ENCODE measurements at regions not wholly inside any gene's neighbourhood (a gene's known extent, or its start where the extent isn't known, plus 50 kb on each side); places are given as distances from the start of the nearest gene placed in this dataset.

DNA sequence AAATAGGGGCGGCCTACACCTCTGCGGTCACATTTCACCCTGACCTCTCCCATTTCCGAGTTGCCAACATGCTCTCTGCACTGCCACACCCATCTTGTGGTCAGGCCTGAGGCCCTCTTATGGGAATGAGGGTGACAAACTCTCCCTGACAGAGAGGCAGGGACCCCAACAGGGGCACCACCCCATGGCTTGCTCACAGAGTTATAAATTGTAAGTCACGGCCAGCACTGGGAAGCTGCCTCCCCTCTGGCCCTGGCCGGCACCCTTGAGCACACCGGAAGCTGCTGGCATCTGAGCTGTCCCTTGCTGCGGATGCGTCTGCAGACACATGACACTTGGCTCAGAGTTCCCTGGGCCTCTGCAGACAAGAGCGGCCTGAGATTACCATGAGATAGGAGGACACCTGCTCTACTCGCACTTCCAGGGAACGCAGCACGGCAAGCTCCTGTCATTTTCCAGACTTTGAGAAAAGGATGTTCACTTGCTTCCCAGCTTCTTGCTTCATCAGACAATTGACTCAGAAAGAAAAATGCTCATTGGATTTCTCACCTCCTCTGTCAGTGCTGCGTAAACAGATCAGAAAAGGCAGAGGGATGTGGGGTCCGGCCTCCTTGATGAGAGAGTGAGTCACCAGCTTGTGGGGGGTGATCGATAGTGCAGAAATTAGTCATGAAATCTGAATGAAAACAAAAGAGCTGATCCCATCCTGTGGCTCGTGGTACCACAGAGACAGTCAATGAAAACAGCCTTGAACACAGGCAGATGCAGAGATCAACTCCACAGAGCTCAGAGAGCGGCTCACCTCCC lies 269.8 kb downstream of the SYK start:
- WGBS, 2 donors (ENCODE audit: low coverage in 1 of 2): 72 to 90% methylated on average over 2 to 9 of the region's 17 CpGs
- no peak for ATAC-seq
- Histone ChIP-seq H3K36me3 (no peaks in the 10 kb centered on the region), H3K4me1 (peaks cover 0 to 30% (median 5%) of the 10 kb centered on the region in 3 donors), H3K9me3 (no peaks in the 10 kb centered on the region), H3K27ac (no peak overlapping the region), H3K27me3 (no peaks in the 10 kb centered on the region), H3K4me3 (no peak overlapping the region)
- TF ChIP-seq POLR2AphosphoS5 (IDR thresholded peaks at IDR 0.05): no peak

- no peak overlapping the region for H3K27ac ChIP-seq
- H3K9me3 ChIP-seq: no peaks in the 10 kb centered on the region
- no peak for TF ChIP-seq POLR2AphosphoS5 (IDR thresholded peaks at IDR 0.05)
- TF ChIP-seq EP300 (IDR thresholded peaks at IDR 0.05): no peak
- TF ChIP-seq, protein P1, sequence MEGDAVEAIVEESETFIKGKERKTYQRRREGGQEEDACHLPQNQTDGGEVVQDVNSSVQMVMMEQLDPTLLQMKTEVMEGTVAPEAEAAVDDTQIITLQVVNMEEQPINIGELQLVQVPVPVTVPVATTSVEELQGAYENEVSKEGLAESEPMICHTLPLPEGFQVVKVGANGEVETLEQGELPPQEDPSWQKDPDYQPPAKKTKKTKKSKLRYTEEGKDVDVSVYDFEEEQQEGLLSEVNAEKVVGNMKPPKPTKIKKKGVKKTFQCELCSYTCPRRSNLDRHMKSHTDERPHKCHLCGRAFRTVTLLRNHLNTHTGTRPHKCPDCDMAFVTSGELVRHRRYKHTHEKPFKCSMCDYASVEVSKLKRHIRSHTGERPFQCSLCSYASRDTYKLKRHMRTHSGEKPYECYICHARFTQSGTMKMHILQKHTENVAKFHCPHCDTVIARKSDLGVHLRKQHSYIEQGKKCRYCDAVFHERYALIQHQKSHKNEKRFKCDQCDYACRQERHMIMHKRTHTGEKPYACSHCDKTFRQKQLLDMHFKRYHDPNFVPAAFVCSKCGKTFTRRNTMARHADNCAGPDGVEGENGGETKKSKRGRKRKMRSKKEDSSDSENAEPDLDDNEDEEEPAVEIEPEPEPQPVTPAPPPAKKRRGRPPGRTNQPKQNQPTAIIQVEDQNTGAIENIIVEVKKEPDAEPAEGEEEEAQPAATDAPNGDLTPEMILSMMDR (IDR thresholded peaks at IDR 0.05): no peak
- no peak for TF ChIP-seq POLR2A (IDR thresholded peaks at IDR 0.05)
- no peaks in the 10 kb centered on the region for H3K27me3 ChIP-seq
- peaks cover 0 to 30% (median 5%) of the 10 kb centered on the region in 3 donors for H3K4me1 ChIP-seq
- H3K36me3 ChIP-seq: no peaks in the 10 kb centered on the region
- WGBS, 2 donors (ENCODE audit: low coverage in 1 of 2): 70% methylated on average over 5 of the region's 10 CpGs; no CpG with 5 or more reads in 1 of the 2 donors
- no peak for ATAC-seq
- H3K4me3 ChIP-seq: no peak overlapping the region
Measured at GRCh38 chr9:91073049-91073810, 271.6 kb downstream of the SYK start.

GRCh38 chr9:91073811-91074771 lies 272.5 kb downstream of the SYK start:
- WGBS, 2 donors (ENCODE audit: low coverage in 1 of 2): 73 to 91% methylated on average over 2 to 4 of the region's 14 CpGs
- Histone ChIP-seq H3K27me3 (no peaks in the 10 kb centered on the region), H3K4me1 (peaks cover 0 to 30% (median 5%) of the 10 kb centered on the region in 3 donors), H3K4me3 (no peak overlapping the region), H3K36me3 (no peaks in the 10 kb centered on the region), H3K27ac (no peak overlapping the region), H3K9me3 (no peaks in the 10 kb centered on the region)
- TF ChIP-seq EP300 (IDR thresholded peaks at IDR 0.05): no peak
- TF ChIP-seq, protein P1 (IDR thresholded peaks at IDR 0.05): no peak
- no peak for TF ChIP-seq POLR2A (IDR thresholded peaks at IDR 0.05)
- TF ChIP-seq POLR2AphosphoS5 (IDR thresholded peaks at IDR 0.05): no peak
- no peak for ATAC-seq

DNA sequence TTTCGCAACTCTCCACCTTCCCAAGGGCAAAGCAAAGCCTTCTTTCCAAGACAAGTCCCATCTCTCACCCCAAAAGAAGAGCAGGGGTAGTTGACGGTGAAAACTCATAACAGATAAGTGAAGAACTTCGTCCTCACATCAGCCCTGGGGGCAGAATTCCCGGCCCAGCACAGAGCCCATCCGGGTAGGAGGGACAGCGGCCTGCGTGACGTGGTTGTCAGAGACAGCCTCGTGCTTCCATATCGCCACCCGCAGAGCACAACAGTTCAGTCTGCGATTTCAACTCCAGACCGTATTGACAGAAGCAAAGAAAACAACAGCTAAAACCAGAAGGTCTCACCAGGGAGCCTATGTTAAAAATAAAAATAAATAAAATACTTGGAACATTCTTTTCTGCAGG lies 273.2 kb downstream of the SYK start:
- 93 to 94% methylated on average over 6 to 12 of the region's 13 CpGs for WGBS, 2 donors (ENCODE audit: low coverage in 1 of 2)
- H3K9me3 ChIP-seq: no peaks in the 10 kb centered on the region

More for the DNA sequence above, 273.2 kb downstream of the SYK start:
- H3K36me3 ChIP-seq: no peaks in the 10 kb centered on the region
- no peak overlapping the region for H3K27ac ChIP-seq
- TF ChIP-seq, protein P1 (IDR thresholded peaks at IDR 0.05): no peak
- TF ChIP-seq POLR2AphosphoS5 (IDR thresholded peaks at IDR 0.05) (no peak), POLR2A (IDR thresholded peaks at IDR 0.05) (no peak), EP300 (IDR thresholded peaks at IDR 0.05) (no peak)
- peaks cover 0 to 30% (median 5%) of the 10 kb centered on the region in 3 donors for H3K4me1 ChIP-seq
- no peak overlapping the region for H3K4me3 ChIP-seq
- H3K27me3 ChIP-seq: no peaks in the 10 kb centered on the region
- no peak for ATAC-seq
